Tibial artery (tissue), 4 donors: ENCODE measurements at regions not wholly inside any gene's neighbourhood (a gene's known extent, or its start where the extent isn't known, plus 50 kb on each side); places are given as distances from the start of the nearest gene placed in this dataset.

Experiments used
- DNase-seq, 2 donors: peaks; one replicate each; pipeline ENCODE4 v3.0.0-alpha.2; 2019
- H3K27ac ChIP-seq, 2 donors: fragments of 200-600 bp; sonication (generic) in 1 of 2; 1 replicate in 1 of 2; 2 replicates in 1 of 2; pipeline ENCODE4 v1.5.1; 2018 to 2019; ENCODE audit warnings: mild to moderate bottlenecking in 1 of 2
- H3K27me3 ChIP-seq, 2 donors: fragments of 200-600 bp; sonication (generic) in 1 of 2; one replicate each; pipeline versions ENCODE4 v1.5.1 to v1.6.0; 2016 to 2019
- H3K36me3 ChIP-seq, 3 donors: fragments of 200-600 bp; sonication (generic) in 2 of 3; one replicate each; pipeline ENCODE4 v1.5.1; 2016 to 2019; ENCODE audit warnings: mild to moderate bottlenecking in 2 of 3
- H3K4me1 ChIP-seq, 4 donors: fragments of 200-600 bp; sonication (generic) in 2 of 4; 1 replicate in 3 of 4; 2 replicates in 1 of 4; pipeline ENCODE4 v1.5.1; 2016 to 2019
- H3K4me3 ChIP-seq, 2 donors: fragments of 200-600 bp; sonication (generic) in 1 of 2; 1 replicate in 1 of 2; 2 replicates in 1 of 2; pipeline ENCODE4 v1.5.1; 2018 to 2019; ENCODE audit warnings: mild to moderate bottlenecking in 2 of 2
- H3K9me3 ChIP-seq, 3 donors: fragments of 200-600 bp; sonication (generic) in 1 of 3; one replicate each; pipeline ENCODE4 v1.5.1; 2016 to 2019
- CTCF ChIP-seq, 2 experiments: fragments of 200-600 bp in 1 of 2; fragments of 450-650 bp in 1 of 2; IDR thresholded peaks; one replicate each; pipeline ENCODE4 v1.5.1; 2017 to 2019; ENCODE audit warnings: antibody characterized with exemption in 2 of 2, mild to moderate bottlenecking in 1 of 2, moderate library complexity in 1 of 2
- intact Hi-C: fragments of 100-400 bp; cut with DNase I; formaldehyde crosslinking; loops from one replicate; pipeline ENCODE4 v1.15.0; 2023; ENCODE audit warnings: low total_unique reads

DNA sequence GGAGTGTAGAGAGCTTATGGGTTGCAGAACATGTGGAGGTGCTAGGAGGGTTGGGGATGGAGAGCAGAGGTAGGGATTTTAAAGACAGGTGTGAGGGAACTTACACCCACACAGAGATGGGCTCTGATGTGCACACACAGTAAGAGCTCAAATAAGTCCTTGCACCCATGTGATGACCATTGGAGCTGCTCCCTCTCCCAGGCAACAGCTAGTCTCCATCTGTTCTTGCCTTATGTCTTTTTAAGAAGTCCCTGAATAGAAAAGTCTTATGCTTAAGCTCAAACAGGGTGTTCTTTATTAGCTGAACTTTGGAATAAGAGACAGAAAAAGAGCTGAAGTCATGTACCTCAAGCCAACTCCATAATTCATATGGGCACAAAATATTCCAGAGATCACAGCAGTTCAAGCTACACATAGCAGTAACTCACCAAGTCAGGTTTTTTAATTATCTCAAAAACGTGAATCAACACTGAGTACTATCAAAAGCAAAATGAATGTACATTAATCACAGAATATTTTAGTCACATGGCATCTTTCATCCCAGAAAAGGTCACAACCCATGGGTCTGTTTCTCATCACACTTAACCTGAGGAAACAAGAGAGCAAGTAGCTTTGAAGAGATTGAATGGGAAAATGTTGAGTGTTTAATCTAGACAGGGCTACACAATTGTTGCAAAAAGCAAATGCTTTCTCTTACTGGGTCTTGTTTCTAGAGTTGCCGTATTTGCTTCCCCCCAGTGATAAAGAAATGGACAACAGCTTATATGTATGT lies 1513.6 kb upstream of the SEL1L start:
- H3K36me3 ChIP-seq = no peaks in the 10 kb centered on the region
- H3K4me3 ChIP-seq = no peak overlapping the region
- DNase-seq = no peak
- H3K27ac ChIP-seq = no peak overlapping the region
- intact Hi-C loops = no loop called here
- no peak for TF ChIP-seq CTCF (IDR thresholded peaks at IDR 0.05)
- no peaks in the 10 kb centered on the region for H3K27me3 ChIP-seq
- no peaks in the 10 kb centered on the region for H3K9me3 ChIP-seq
- H3K4me1 ChIP-seq = peaks cover 0 to 3% (median 0%) of the 10 kb centered on the region in 4 donors

- intact Hi-C loops = no loop called here
- no peak for TF ChIP-seq CTCF (IDR thresholded peaks at IDR 0.05)
- Histone ChIP-seq H3K9me3 (no peaks in the 10 kb centered on the region), H3K27me3 (no peaks in the 10 kb centered on the region), H3K27ac (no peak overlapping the region), H3K36me3 (no peaks in the 10 kb centered on the region), H3K4me1 (no peaks in the 10 kb centered on the region), H3K4me3 (no peak overlapping the region)
- no peak for DNase-seq
Observed at GRCh38 chr14:83053022-83053710, 1519.5 kb upstream of the SEL1L start.

DNA sequence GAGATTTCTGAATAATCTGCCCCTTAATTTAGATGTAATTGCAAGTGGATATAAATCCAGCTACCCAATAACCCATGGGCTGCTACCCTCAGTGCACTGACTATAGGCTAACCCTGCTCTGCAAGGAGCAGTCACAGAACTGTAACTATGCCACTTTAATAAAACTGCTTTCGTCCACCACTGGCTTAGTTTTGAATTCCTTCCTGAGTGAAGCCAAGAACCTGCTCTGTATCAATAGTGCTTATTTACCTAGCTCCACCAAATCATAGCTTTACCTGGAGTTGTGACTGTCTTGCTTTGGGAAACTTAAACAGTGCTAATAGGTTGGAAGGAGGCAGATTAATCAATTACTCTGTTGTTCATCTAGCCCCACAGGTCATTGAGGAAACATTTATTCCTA lies 1524.4 kb upstream of the SEL1L start:
- Histone ChIP-seq H3K9me3 (no peaks in the 10 kb centered on the region), H3K36me3 (no peaks in the 10 kb centered on the region), H3K27ac (no peak overlapping the region), H3K27me3 (no peaks in the 10 kb centered on the region), H3K4me3 (no peak overlapping the region), H3K4me1 (no peaks in the 10 kb centered on the region)
- no peak for DNase-seq
- intact Hi-C loops = no loop called here
- no peak for TF ChIP-seq CTCF (IDR thresholded peaks at IDR 0.05)

GRCh38 chr14:83071888-83072501 lies 1538.3 kb upstream of the SEL1L start:
- Histone ChIP-seq H3K36me3 (no peaks in the 10 kb centered on the region), H3K27ac (no peak overlapping the region), H3K9me3 (no peaks in the 10 kb centered on the region), H3K4me3 (no peak overlapping the region), H3K4me1 (no peaks in the 10 kb centered on the region), H3K27me3 (no peaks in the 10 kb centered on the region)
- intact Hi-C loops = no loop called here
- DNase-seq = no peak
- no peak for TF ChIP-seq CTCF (IDR thresholded peaks at IDR 0.05)

DNA sequence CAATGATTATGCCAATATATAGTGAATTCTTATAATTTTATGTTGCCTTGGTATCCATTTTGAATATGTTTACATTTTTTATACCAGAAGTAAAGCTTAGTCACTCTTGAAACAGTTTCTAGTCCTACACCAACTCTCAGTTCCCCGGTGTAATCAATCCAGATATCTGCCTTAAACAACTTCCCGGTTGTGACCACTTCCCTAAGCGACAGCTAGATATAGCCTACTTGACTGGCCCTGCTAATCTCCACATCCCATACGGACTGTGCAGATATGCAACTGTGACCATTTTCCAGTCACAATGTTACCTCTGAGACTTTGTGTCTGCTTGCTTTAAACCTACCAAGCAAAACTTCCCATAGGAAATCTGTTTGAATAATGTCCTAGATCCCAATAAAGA lies 1551.5 kb upstream of the SEL1L start:
- no peaks in the 10 kb centered on the region for H3K4me1 ChIP-seq
- H3K4me3 ChIP-seq = no peak overlapping the region
- no peaks in the 10 kb centered on the region for H3K36me3 ChIP-seq
- no peaks in the 10 kb centered on the region for H3K27me3 ChIP-seq
- no peak for DNase-seq
- H3K9me3 ChIP-seq = no peaks in the 10 kb centered on the region
- no peak for TF ChIP-seq CTCF (IDR thresholded peaks at IDR 0.05)
- H3K27ac ChIP-seq = no peak overlapping the region
- intact Hi-C loops = no loop called here
